ENCODE measurements at regions not wholly inside any gene's neighbourhood (a gene's known extent, or its start where the extent isn't known, plus 50 kb on each side); places are given as distances from the start of the nearest gene placed in this dataset.

DNA sequence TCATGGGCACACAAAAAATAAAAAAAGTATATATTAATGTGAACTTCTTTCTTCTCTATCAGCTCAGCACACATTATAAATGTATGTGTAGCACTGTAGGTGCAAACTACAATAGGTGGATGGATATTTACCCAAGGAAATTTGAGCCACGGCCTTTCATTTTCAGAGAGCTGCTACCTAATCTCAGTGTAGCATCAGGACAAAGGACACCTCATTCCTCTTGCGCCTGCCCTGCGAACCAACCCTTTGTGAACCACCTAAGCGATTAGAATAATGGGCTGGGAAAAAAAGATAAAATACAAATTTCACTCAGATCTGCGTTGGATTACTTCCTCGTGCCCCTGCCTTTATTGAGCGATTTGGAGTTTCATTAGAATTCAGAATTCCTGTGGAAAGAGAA, 263.2 kb downstream of the NR2F2 start:
- ATAC-seq (ENCODE audit: low read depth) (peak; percentile 56; the same call in 1 of the 3 replicates), DNase-seq (ENCODE audit: low spot score) (no peak)
- TF ChIP-seq, protein P1, sequence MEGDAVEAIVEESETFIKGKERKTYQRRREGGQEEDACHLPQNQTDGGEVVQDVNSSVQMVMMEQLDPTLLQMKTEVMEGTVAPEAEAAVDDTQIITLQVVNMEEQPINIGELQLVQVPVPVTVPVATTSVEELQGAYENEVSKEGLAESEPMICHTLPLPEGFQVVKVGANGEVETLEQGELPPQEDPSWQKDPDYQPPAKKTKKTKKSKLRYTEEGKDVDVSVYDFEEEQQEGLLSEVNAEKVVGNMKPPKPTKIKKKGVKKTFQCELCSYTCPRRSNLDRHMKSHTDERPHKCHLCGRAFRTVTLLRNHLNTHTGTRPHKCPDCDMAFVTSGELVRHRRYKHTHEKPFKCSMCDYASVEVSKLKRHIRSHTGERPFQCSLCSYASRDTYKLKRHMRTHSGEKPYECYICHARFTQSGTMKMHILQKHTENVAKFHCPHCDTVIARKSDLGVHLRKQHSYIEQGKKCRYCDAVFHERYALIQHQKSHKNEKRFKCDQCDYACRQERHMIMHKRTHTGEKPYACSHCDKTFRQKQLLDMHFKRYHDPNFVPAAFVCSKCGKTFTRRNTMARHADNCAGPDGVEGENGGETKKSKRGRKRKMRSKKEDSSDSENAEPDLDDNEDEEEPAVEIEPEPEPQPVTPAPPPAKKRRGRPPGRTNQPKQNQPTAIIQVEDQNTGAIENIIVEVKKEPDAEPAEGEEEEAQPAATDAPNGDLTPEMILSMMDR (IDR thresholded peaks at IDR 0.05; ENCODE audit: poor library complexity, severe bottlenecking) = no peak
- Histone ChIP-seq H3K4me1 (ENCODE audit: insufficient read depth, poor library complexity, severe bottlenecking) (no peaks in the 10 kb centered on the region), H3K27me3 (ENCODE audit: insufficient read depth, poor library complexity, severe bottlenecking) (peaks cover 87% of the 10 kb centered on the region), H3K27ac (ENCODE audit: poor library complexity, severe bottlenecking) (no peak overlapping the region), H3K4me3 (ENCODE audit: severe bottlenecking) (no peak overlapping the region), H3K9me3 (ENCODE audit: severe bottlenecking) (no peaks in the 10 kb centered on the region), H3K36me3 (ENCODE audit: low read depth) (no peaks in the 10 kb centered on the region)

DNA sequence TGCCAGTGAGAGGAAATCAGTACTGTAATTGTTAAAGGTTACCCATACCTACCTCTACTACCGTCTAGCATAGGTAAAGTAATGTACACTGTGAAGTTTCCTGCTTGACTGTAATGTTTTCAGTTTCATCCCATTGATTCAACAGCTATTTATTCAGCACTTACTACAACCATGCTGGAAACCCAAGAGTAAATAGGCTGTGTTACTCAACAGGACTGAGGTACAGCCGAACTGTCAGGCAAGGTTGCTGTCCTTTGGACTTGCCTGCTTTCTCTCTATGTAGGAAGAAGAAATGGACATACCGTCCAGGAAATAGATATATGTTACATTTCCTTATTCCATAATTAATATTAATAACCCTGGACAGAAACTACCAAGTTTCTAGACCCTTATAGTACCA, 265.5 kb downstream of the NR2F2 start:
- H3K4me3 ChIP-seq (ENCODE audit: severe bottlenecking) = no peak overlapping the region
- no peak for DNase-seq (ENCODE audit: low spot score)

DNA sequence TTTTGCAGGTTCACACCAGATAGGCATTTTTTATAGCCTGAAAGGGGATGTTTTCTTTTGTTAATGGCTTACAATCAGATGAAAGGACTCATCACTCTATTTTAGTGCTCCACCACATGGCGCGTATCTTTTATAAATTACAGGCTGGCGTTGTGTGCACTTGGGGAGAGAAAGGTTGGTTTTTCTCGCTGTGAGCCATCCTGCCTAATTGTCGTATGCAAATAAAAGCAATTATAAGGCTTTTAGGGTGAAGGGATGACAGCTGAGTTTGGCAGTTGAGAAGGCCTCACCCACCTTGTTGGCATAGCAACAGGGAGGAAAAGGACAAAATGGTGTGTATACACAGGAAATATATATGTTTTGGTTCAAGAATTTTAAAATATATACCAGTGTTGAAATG, 268.0 kb downstream of the NR2F2 start:
- DNase-seq (ENCODE audit: low spot score) = no peak
- H3K27me3 ChIP-seq (ENCODE audit: insufficient read depth, poor library complexity, severe bottlenecking) = peaks cover 85% of the 10 kb centered on the region
- ATAC-seq (ENCODE audit: low read depth) = no peak
- H3K4me1 ChIP-seq (ENCODE audit: insufficient read depth, poor library complexity, severe bottlenecking) = no peaks in the 10 kb centered on the region
- no peak overlapping the region for H3K27ac ChIP-seq (ENCODE audit: poor library complexity, severe bottlenecking)
- no peak overlapping the region for H3K4me3 ChIP-seq (ENCODE audit: severe bottlenecking)
- H3K36me3 ChIP-seq (ENCODE audit: low read depth) = no peaks in the 10 kb centered on the region
- TF ChIP-seq, protein P1 (IDR thresholded peaks at IDR 0.05; ENCODE audit: poor library complexity, severe bottlenecking) = no peak
- no peaks in the 10 kb centered on the region for H3K9me3 ChIP-seq (ENCODE audit: severe bottlenecking)

More for the DNA sequence above, 265.5 kb downstream of the NR2F2 start:
- no peak for ATAC-seq (ENCODE audit: low read depth)
- peaks cover 86% of the 10 kb centered on the region for H3K27me3 ChIP-seq (ENCODE audit: insufficient read depth, poor library complexity, severe bottlenecking)
- H3K27ac ChIP-seq (ENCODE audit: poor library complexity, severe bottlenecking) = no peak overlapping the region
- no peaks in the 10 kb centered on the region for H3K4me1 ChIP-seq (ENCODE audit: insufficient read depth, poor library complexity, severe bottlenecking)
- TF ChIP-seq, protein P1 (IDR thresholded peaks at IDR 0.05; ENCODE audit: poor library complexity, severe bottlenecking) = no peak
- no peaks in the 10 kb centered on the region for H3K36me3 ChIP-seq (ENCODE audit: low read depth)
- H3K9me3 ChIP-seq (ENCODE audit: severe bottlenecking) = no peaks in the 10 kb centered on the region

DNA sequence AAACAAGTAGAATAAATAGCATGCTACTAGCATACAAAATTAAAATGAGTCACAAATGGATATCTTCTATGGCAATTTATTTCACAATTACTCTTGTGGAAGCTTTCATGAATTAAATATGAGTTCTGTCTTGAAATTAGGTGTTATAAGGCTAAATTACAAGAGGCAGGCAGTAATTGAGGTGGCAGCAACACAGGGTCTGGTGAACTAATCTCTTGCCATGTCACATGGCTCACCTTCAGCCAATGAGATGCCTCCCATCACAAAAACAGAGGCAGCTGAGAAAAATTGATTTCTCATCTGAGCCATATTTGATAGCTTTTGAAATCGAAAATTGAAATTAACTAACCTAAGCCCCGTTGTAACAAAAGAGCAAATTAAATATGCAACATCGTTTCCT, 268.8 kb downstream of the NR2F2 start:
- no peak overlapping the region for H3K4me3 ChIP-seq (ENCODE audit: severe bottlenecking)
- no peaks in the 10 kb centered on the region for H3K36me3 ChIP-seq (ENCODE audit: low read depth)
- TF ChIP-seq, protein P1 (IDR thresholded peaks at IDR 0.05; ENCODE audit: poor library complexity, severe bottlenecking) = no peak
- no peaks in the 10 kb centered on the region for H3K9me3 ChIP-seq (ENCODE audit: severe bottlenecking)
- peaks cover 82% of the 10 kb centered on the region for H3K27me3 ChIP-seq (ENCODE audit: insufficient read depth, poor library complexity, severe bottlenecking)
- DNase-seq (ENCODE audit: low spot score) (no peak), ATAC-seq (ENCODE audit: low read depth) (no peak)
- H3K27ac ChIP-seq (ENCODE audit: poor library complexity, severe bottlenecking) = no peak overlapping the region
- no peaks in the 10 kb centered on the region for H3K4me1 ChIP-seq (ENCODE audit: insufficient read depth, poor library complexity, severe bottlenecking)

DNA sequence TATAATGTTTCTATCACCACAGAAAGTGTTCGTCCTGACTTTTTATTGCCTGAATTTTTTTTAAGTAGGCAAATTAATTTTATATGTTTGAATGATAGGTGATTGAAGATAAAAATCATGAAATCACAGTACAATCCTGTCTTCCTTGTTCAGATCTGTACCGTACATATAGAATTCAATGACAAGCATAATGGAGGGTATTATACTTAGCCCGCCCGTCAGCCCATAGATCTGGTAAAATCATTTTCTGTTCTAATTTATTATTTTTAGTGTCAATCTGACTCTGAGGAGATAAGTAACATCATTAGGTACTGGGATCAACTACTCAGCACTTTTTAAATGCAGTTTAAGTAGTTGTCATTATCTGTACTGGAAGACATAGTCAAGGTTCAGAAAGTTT, 269.9 kb downstream of the NR2F2 start:
- DNase-seq (ENCODE audit: low spot score) = no peak
- Histone ChIP-seq H3K27me3 (ENCODE audit: insufficient read depth, poor library complexity, severe bottlenecking) (peaks cover 80% of the 10 kb centered on the region), H3K36me3 (ENCODE audit: low read depth) (no peaks in the 10 kb centered on the region), H3K27ac (ENCODE audit: poor library complexity, severe bottlenecking) (no peak overlapping the region), H3K4me3 (ENCODE audit: severe bottlenecking) (no peak overlapping the region), H3K9me3 (ENCODE audit: severe bottlenecking) (no peaks in the 10 kb centered on the region), H3K4me1 (ENCODE audit: insufficient read depth, poor library complexity, severe bottlenecking) (no peaks in the 10 kb centered on the region)
- no peak for ATAC-seq (ENCODE audit: low read depth)
- TF ChIP-seq, protein P1 (IDR thresholded peaks at IDR 0.05; ENCODE audit: poor library complexity, severe bottlenecking) = no peak
